ENCODE measurements at regions not wholly inside any gene's neighbourhood (a gene's known extent, or its start where the extent isn't known, plus 50 kb on each side); places are given as distances from the start of the nearest gene placed in this dataset.

GRCh38 chrX:66728818-66729271 lies 90.0 kb upstream of the EDA2R start:
- no peak for TF ChIP-seq POLR2AphosphoS5 (IDR thresholded peaks at IDR 0.05; ENCODE audit: low read depth, low read length)
- no peak for TF ChIP-seq POLR2A (IDR thresholded peaks at IDR 0.05; ENCODE audit: low read depth, low read length)
- peak; percentile 97 for TF ChIP-seq PAX5 (IDR thresholded peaks at IDR 0.05; ENCODE audit: insufficient read depth, low read length, severe bottlenecking)
- no peak for TF ChIP-seq TAF1 (IDR thresholded peaks at IDR 0.05; ENCODE audit: low read depth, low read length)
- no peak for TF ChIP-seq SPI1 (IDR thresholded peaks at IDR 0.05; ENCODE audit: low read depth, low read length)
- TF ChIP-seq POU2F2 (IDR thresholded peaks at IDR 0.05; ENCODE audit: low read depth, low read length), result no peak
